Loucy (cell line): ENCODE measurements at regions not wholly inside any gene's neighbourhood (a gene's known extent, or its start where the extent isn't known, plus 50 kb on each side); places are given as distances from the start of the nearest gene placed in this dataset.

Experiments
- H2AFZ ChIP-seq: fragments of 200-600 bp; sonication (generic); 2 replicates; pipeline ENCODE4 v1.6.0; 2016; ENCODE audit warnings: antibody characterized with exemption, mild to moderate bottlenecking, low read length, moderate library complexity
- H3F3A ChIP-seq: fragments of 200-600 bp; 2 replicates; pipeline ENCODE4 v1.6.0; 2016; ENCODE audit warnings: antibody characterized with exemption, low read depth, mild to moderate bottlenecking
- H3K27me3 ChIP-seq: fragments of 200-600 bp; sonication (generic); 2 replicates; pipeline ENCODE4 v1.6.1; 2014; ENCODE audit warnings: low read length, mild to moderate bottlenecking; ENCODE audit not compliant: insufficient read depth, poor library complexity, severe bottlenecking
- H3K36me3 ChIP-seq: fragments of 200-600 bp; sonication (generic); 2 replicates; pipeline ENCODE4 v1.6.1; 2016; ENCODE audit warnings: low read length; ENCODE audit not compliant: insufficient read depth
- H3K4me1 ChIP-seq: fragments of 200-600 bp; sonication (generic); 2 replicates; pipeline ENCODE4 v1.5.1; 2014; ENCODE audit warnings: low read length, mild to moderate bottlenecking; ENCODE audit not compliant: insufficient read depth, poor library complexity, severe bottlenecking
- H3K4me2 ChIP-seq: fragments of 200-600 bp; sonication (generic); 2 replicates; pipeline ENCODE4 v1.6.0; 2014; ENCODE audit warnings: antibody characterized with exemption, low read length, low read depth, mild to moderate bottlenecking; ENCODE audit not compliant: poor library complexity, severe bottlenecking
- H3K4me3 ChIP-seq: fragments of 200-600 bp; sonication (generic); 2 replicates; pipeline ENCODE4 v1.5.1; 2014; ENCODE audit warnings: low read length, mild to moderate bottlenecking, mixed read lengths; ENCODE audit not compliant: poor library complexity, severe bottlenecking
- H3K79me2 ChIP-seq: fragments of 200-600 bp; sonication (generic); 2 replicates; pipeline ENCODE4 v1.6.1; 2014; ENCODE audit warnings: low read length; ENCODE audit not compliant: insufficient read depth
- H3K9ac ChIP-seq: fragments of 200-600 bp; sonication (generic); 2 replicates; pipeline ENCODE4 v1.6.0; 2014; ENCODE audit warnings: mild to moderate bottlenecking, low read depth, low read length, moderate library complexity; ENCODE audit not compliant: poor library complexity, severe bottlenecking
- H3K9me2 ChIP-seq: fragments of 200-600 bp; sonication (generic); replicated peaks from 2 replicates; pipeline ENCODE4 v1.6.1; 2016; ENCODE audit warnings: low read depth, low read length, mixed read lengths
- H3K9me3 ChIP-seq: fragments of 200-600 bp; sonication (generic); 2 replicates; pipeline ENCODE4 v1.6.1; 2014; ENCODE audit warnings: mild to moderate bottlenecking, antibody characterized with exemption, low read length, low read depth; ENCODE audit not compliant: insufficient read depth
- H4K20me1 ChIP-seq: fragments of 200-600 bp; sonication (generic); 2 replicates; pipeline ENCODE4 v1.6.0; 2014; ENCODE audit warnings: antibody characterized with exemption, low read length, mild to moderate bottlenecking; ENCODE audit not compliant: insufficient read depth, poor library complexity, severe bottlenecking
- EZH2phosphoT487 ChIP-seq: fragments of 200-600 bp; IDR thresholded peaks from 2 replicates; pipeline ENCODE4 v1.6.1; 2018; ENCODE audit warnings: antibody characterized with exemption, mild to moderate bottlenecking, moderate library complexity, borderline replicate concordance
- TF ChIP-seq, protein P1 (sequence below): fragments of 200-600 bp; sonication (generic); conservative IDR thresholded peaks from 2 replicates; pipeline ENCODE4 v1.5.1; 2014; ENCODE audit warnings: mild to moderate bottlenecking, antibody characterized with exemption, low read length

DNA sequence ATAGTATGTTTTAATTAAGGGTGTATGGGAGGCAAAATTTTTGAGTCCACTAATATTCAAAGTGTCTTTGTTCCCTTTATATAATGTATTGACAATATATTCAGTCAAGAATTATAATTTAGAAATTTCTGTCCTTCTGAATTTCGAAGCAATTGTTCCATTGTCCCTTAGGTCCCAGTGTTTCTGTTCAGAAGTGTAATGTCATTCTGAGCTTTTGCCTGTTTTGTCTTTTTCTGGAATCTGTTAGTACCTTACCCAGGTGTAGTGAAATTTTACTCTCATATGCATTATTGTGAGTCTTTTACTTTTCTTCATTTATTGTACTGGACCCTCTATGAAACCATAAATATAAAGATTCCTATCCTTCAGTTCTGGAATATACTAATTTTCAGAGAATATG, 505.7 kb upstream of the KIF2B start:
- Histone ChIP-seq H3K4me2 (no peak overlapping the region), H3K4me3 (no peak overlapping the region), H3K9me3 (no peaks in the 10 kb centered on the region), H3K9me2 (no peaks in the 10 kb centered on the region), H3K4me1 (no peaks in the 10 kb centered on the region), H3K9ac (no peak overlapping the region), H2AFZ (no peak overlapping the region), H3K79me2 (no peaks in the 10 kb centered on the region), H3F3A (no peaks in the 10 kb centered on the region), H4K20me1 (no peaks in the 10 kb centered on the region), H3K27me3 (no peaks in the 10 kb centered on the region), H3K36me3 (no peaks in the 10 kb centered on the region)
- TF ChIP-seq EZH2phosphoT487, result no peak
- TF ChIP-seq, protein P1, sequence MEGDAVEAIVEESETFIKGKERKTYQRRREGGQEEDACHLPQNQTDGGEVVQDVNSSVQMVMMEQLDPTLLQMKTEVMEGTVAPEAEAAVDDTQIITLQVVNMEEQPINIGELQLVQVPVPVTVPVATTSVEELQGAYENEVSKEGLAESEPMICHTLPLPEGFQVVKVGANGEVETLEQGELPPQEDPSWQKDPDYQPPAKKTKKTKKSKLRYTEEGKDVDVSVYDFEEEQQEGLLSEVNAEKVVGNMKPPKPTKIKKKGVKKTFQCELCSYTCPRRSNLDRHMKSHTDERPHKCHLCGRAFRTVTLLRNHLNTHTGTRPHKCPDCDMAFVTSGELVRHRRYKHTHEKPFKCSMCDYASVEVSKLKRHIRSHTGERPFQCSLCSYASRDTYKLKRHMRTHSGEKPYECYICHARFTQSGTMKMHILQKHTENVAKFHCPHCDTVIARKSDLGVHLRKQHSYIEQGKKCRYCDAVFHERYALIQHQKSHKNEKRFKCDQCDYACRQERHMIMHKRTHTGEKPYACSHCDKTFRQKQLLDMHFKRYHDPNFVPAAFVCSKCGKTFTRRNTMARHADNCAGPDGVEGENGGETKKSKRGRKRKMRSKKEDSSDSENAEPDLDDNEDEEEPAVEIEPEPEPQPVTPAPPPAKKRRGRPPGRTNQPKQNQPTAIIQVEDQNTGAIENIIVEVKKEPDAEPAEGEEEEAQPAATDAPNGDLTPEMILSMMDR, result no peak

DNA sequence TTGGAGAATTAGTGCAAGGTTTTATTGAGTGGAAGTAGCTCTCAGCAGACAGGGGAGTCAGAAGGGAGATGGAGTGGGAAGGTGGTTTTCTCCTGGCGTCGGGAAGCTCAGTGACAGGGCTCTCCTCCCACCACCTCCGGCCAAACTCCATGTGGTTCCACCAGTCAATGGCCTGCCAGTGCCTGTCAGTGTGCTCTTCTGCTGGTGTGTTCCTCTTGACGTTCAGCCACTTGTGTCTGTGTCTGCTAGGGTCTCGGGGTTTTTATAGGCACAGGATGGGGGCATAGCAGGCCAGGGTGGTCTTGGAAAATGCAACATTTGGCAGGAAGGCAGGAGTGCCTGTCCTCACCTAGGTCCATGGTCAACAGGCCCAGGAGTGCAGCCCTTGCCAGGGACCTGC, 506.7 kb upstream of the KIF2B start:
- Histone ChIP-seq H3F3A (no peaks in the 10 kb centered on the region), H3K9me2 (no peaks in the 10 kb centered on the region), H3K4me1 (no peaks in the 10 kb centered on the region), H3K9me3 (no peaks in the 10 kb centered on the region), H3K9ac (no peak overlapping the region), H2AFZ (no peak overlapping the region), H3K4me3 (no peak overlapping the region), H3K36me3 (no peaks in the 10 kb centered on the region), H3K27me3 (no peaks in the 10 kb centered on the region), H3K4me2 (no peak overlapping the region), H4K20me1 (no peaks in the 10 kb centered on the region), H3K79me2 (no peaks in the 10 kb centered on the region)
- TF ChIP-seq, protein P1, result no peak
- no peak for TF ChIP-seq EZH2phosphoT487

DNA sequence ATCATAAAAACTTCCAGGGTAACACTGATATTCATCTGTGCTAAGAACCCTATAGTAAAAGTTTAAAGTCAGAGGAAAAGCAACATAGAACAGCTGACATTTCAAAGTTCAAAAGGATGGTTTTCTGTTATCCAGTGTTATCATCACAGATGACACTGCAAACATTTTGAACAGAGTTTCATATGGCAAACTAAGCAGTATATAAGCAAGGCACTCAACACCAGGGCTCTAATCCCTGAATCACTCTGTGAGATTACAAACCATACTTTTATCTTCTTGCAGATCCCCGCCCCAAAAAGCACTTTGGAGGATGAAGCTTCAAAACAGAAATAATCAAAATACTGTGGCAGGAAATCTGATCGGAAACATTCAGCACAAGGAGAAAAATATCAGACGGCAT, 508.2 kb upstream of the KIF2B start:
- H3K79me2 ChIP-seq, result no peaks in the 10 kb centered on the region

More for the DNA sequence above, 508.2 kb upstream of the KIF2B start:
- Histone ChIP-seq H3K9ac (no peak overlapping the region), H3K27me3 (no peaks in the 10 kb centered on the region), H3K36me3 (no peaks in the 10 kb centered on the region), H3K4me3 (no peak overlapping the region), H2AFZ (no peak overlapping the region), H3K4me1 (no peaks in the 10 kb centered on the region), H3K9me2 (no peaks in the 10 kb centered on the region), H4K20me1 (no peaks in the 10 kb centered on the region), H3K4me2 (no peak overlapping the region), H3F3A (no peaks in the 10 kb centered on the region), H3K9me3 (no peaks in the 10 kb centered on the region)
- TF ChIP-seq, protein P1, result no peak
- no peak for TF ChIP-seq EZH2phosphoT487
